SK-N-SH treated with all-trans-retinoic acid at 6 μM for 48 hours (cell line): ENCODE measurements at regions not wholly inside any gene's neighbourhood (a gene's known extent, or its start where the extent isn't known, plus 50 kb on each side); places are given as distances from the start of the nearest gene placed in this dataset.

Experiments
- ATAC-seq: fragments of 200-7000 bp; cut with Tn5 transposase; 3 replicates; pipeline ENCODE4 v1.9.1; 2020; ENCODE audit warnings: mild to moderate bottlenecking, moderate library complexity
- CREB5 ChIP-seq: fragments of 250-450 bp; sonication (Bioruptor Pico); IDR thresholded peaks from 2 replicates; pipeline ENCODE4 v1.5.1; 2020; ENCODE audit warnings: low read depth, mild to moderate bottlenecking, moderate library complexity
- CSDC2 ChIP-seq: fragments of 250-450 bp; sonication (Bioruptor Pico); IDR thresholded peaks from 2 replicates; pipeline ENCODE4 v1.5.0; 2020; ENCODE audit warnings: mild to moderate bottlenecking, moderate library complexity
- CSRNP3 ChIP-seq: fragments of 250-450 bp; sonication (Bioruptor Pico); IDR thresholded peaks from 2 replicates; pipeline ENCODE4 v1.5.1; 2021; ENCODE audit warnings: mild to moderate bottlenecking, moderate library complexity
- ESRRG ChIP-seq: fragments of 250-450 bp; sonication (Bioruptor Pico); IDR thresholded peaks from 2 replicates; pipeline ENCODE4 v1.6.1; 2021; ENCODE audit warnings: mild to moderate bottlenecking
- GLIS3 ChIP-seq: fragments of 250-450 bp; sonication (Bioruptor Pico); IDR thresholded peaks from 2 replicates; pipeline ENCODE4 v1.5.0; 2020; ENCODE audit warnings: mild to moderate bottlenecking, moderate library complexity
- ISL1 ChIP-seq: fragments of 250-450 bp; sonication (Bioruptor Pico); IDR thresholded peaks from 2 replicates; pipeline ENCODE4 v2.1.2; 2022; ENCODE audit warnings: mild to moderate bottlenecking, moderate library complexity
- OSR1 ChIP-seq: fragments of 250-450 bp; sonication (Bioruptor Pico); IDR thresholded peaks from 2 replicates; pipeline ENCODE4 v1.8.0; 2022; ENCODE audit warnings: moderate library complexity, mild to moderate bottlenecking, inconsistent platforms
- PATZ1 ChIP-seq: fragments of 250-450 bp; sonication (Bioruptor Pico); IDR thresholded peaks from 2 replicates; pipeline ENCODE4 v1.8.0; 2020; ENCODE audit warnings: mild to moderate bottlenecking, moderate library complexity, borderline replicate concordance
- POU6F1 ChIP-seq: fragments of 250-450 bp; sonication (Bioruptor Pico); IDR thresholded peaks from 2 replicates; pipeline ENCODE4 v1.8.0; 2021; ENCODE audit warnings: low read depth, mild to moderate bottlenecking, moderate library complexity, borderline replicate concordance
- PPARA ChIP-seq: fragments of 250-450 bp; sonication (Bioruptor Pico); IDR thresholded peaks from 2 replicates; pipeline ENCODE4 v1.5.0; 2020; ENCODE audit warnings: mild to moderate bottlenecking, borderline replicate concordance
- RARB ChIP-seq: fragments of 250-450 bp; sonication (Bioruptor Pico); IDR thresholded peaks from 2 replicates; pipeline ENCODE4 v1.8.0; 2021; ENCODE audit warnings: mild to moderate bottlenecking, moderate library complexity
- SNAI2 ChIP-seq: fragments of 250-450 bp; sonication (Bioruptor Pico); IDR thresholded peaks from 2 replicates; pipeline ENCODE4 v1.5.0; 2020; ENCODE audit warnings: mild to moderate bottlenecking, moderate library complexity
- TCF4 ChIP-seq: fragments of 250-450 bp; sonication (Bioruptor Pico); IDR thresholded peaks from 2 replicates; pipeline ENCODE4 v1.8.0; 2021; ENCODE audit warnings: mild to moderate bottlenecking, moderate library complexity, borderline replicate concordance
- TOX ChIP-seq: fragments of 250-450 bp; sonication (Bioruptor Pico); IDR thresholded peaks from 2 replicates; pipeline ENCODE4 v1.8.0; 2021; ENCODE audit warnings: mild to moderate bottlenecking, moderate library complexity, borderline replicate concordance
- TSHZ2 ChIP-seq: fragments of 250-450 bp; sonication (Bioruptor Pico); IDR thresholded peaks from 2 replicates; pipeline ENCODE4 v1.5.0; 2020; ENCODE audit warnings: mild to moderate bottlenecking, moderate library complexity
- ZC3H10 ChIP-seq: fragments of 250-450 bp; sonication (Bioruptor Pico); IDR thresholded peaks from 2 replicates; pipeline ENCODE4 v1.5.1; 2021; ENCODE audit warnings: mild to moderate bottlenecking, moderate library complexity
- ZFP3 ChIP-seq: fragments of 250-450 bp; sonication (Bioruptor Pico); IDR thresholded peaks from 2 replicates; pipeline ENCODE4 v1.5.0; 2020; ENCODE audit warnings: mild to moderate bottlenecking, moderate library complexity
- ZFP30 ChIP-seq: fragments of 450-650 bp; formaldehyde crosslinking; IDR thresholded peaks from 2 replicates; pipeline ENCODE4 v1.5.0; 2022; ENCODE audit warnings: mild to moderate bottlenecking, moderate library complexity
- ZNF565 ChIP-seq: fragments of 450-650 bp; formaldehyde crosslinking; conservative IDR thresholded peaks from 2 replicates; pipeline ENCODE4 v1.5.0; 2020; ENCODE audit warnings: low read depth, mild to moderate bottlenecking, moderate library complexity
- ZNF70 ChIP-seq: fragments of 450-650 bp; formaldehyde crosslinking; IDR thresholded peaks from 2 replicates; pipeline ENCODE4 v1.5.0; 2020; ENCODE audit warnings: mild to moderate bottlenecking, moderate library complexity
- ZNF8 ChIP-seq: fragments of 450-650 bp; formaldehyde crosslinking; IDR thresholded peaks from 2 replicates; pipeline ENCODE4 v1.5.0; 2020; ENCODE audit warnings: mild to moderate bottlenecking, moderate library complexity

- no peak for ATAC-seq
- TF ChIP-seq SNAI2 (CRISPR knock-in tag) = no peak
- no peak for TF ChIP-seq ZC3H10 (CRISPR knock-in tag)
- TF ChIP-seq ISL1 (CRISPR knock-in tag) = no peak
- no peak for TF ChIP-seq ZFP30 (CRISPR knock-in tag)
- no peak for TF ChIP-seq PATZ1 (CRISPR knock-in tag)
- no peak for TF ChIP-seq ZNF70 (CRISPR knock-in tag)
- no peak for TF ChIP-seq TSHZ2 (CRISPR knock-in tag)
- TF ChIP-seq OSR1 (CRISPR knock-in tag) = no peak
- no peak for TF ChIP-seq CSRNP3 (CRISPR knock-in tag)
- no peak for TF ChIP-seq ZNF8
- TF ChIP-seq GLIS3 = no peak
- no peak for TF ChIP-seq CSDC2 (CRISPR knock-in tag)
- TF ChIP-seq RARB (CRISPR knock-in tag) = no peak
- no peak for TF ChIP-seq TCF4 (CRISPR knock-in tag)
- no peak for TF ChIP-seq PPARA (CRISPR knock-in tag)
- TF ChIP-seq ESRRG (CRISPR knock-in tag) = no peak
- TF ChIP-seq POU6F1 (CRISPR knock-in tag) = no peak
- no peak for TF ChIP-seq TOX (CRISPR knock-in tag)
- TF ChIP-seq ZNF565 (CRISPR knock-in tag) = no peak
- no peak for TF ChIP-seq ZFP3 (CRISPR knock-in tag)
These were observed 86.7 kb upstream of the SYNDIG1 start for GRCh38 chr20:24382743-24383142.

GRCh38 chr20:24382331-24382730 lies 87.1 kb upstream of the SYNDIG1 start:
- ATAC-seq = no peak
- TF ChIP-seq PPARA (CRISPR knock-in tag) (no peak), GLIS3 (no peak), CREB5 (CRISPR knock-in tag) (no peak), ESRRG (CRISPR knock-in tag) (no peak), CSRNP3 (CRISPR knock-in tag) (no peak), OSR1 (CRISPR knock-in tag) (no peak), ZNF8 (no peak)

GRCh38 chr20:24381886-24382285 lies 87.5 kb upstream of the SYNDIG1 start:
- no peak for ATAC-seq
- no peak for TF ChIP-seq PPARA (CRISPR knock-in tag)
